LNCaP clone FGC (cell line): ENCODE measurements at regions not wholly inside any gene's neighbourhood (a gene's known extent, or its start where the extent isn't known, plus 50 kb on each side); places are given as distances from the start of the nearest gene placed in this dataset.

Source experiments
- DNase-seq: peaks from one replicate; pipeline ENCODE4 v3.0.0-alpha.2; 2011; ENCODE audit warnings: low read depth
- H3K4me3 ChIP-seq: 2 replicates; pipeline ENCODE4 v1.5.1; 2011; ENCODE audit warnings: mild to moderate bottlenecking, low read depth, low read length, control low read depth
- CTCF ChIP-seq: IDR thresholded peaks from 2 replicates; pipeline ENCODE4 v1.5.1; 2012; ENCODE audit warnings: mild to moderate bottlenecking; ENCODE audit not compliant: control insufficient read depth, insufficient read depth; ENCODE audit errors: extremely low read depth

DNA sequence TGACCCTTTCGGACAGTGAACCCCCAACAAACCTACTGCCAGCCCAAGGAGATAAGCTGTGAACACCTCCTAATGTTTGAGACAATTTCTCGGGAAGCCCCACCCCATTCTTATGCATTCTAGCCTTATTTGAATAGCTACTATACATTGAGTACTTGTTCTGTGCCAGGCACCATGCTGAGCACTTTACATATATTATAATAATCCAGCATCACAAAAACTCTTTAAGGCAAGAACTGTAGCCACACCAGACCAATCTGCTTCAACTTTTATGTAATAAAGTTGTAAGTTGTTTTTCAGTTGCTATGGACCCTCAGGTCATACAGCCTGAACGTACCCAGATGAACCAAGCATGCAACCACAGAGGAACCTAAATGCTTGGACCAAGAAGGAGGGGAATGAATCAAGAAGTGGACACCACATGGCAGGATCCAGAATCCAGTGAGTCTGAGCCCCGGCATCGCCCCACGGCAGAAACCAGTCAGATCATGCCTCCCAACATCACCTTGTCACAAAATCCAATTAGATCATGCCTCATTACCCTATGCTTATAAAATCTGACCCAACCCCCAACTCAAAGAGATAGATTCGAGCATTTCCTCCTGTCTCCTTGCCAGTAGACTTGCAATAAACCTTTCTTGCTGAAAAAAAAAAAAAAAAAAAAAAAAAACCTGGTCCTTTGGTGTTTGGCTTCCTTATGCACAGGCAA, 225.0 kb downstream of the QDPR start:
- DNase-seq, result no peak
- TF ChIP-seq CTCF, result no peak
- H3K4me3 ChIP-seq, result no peak overlapping the region

DNA sequence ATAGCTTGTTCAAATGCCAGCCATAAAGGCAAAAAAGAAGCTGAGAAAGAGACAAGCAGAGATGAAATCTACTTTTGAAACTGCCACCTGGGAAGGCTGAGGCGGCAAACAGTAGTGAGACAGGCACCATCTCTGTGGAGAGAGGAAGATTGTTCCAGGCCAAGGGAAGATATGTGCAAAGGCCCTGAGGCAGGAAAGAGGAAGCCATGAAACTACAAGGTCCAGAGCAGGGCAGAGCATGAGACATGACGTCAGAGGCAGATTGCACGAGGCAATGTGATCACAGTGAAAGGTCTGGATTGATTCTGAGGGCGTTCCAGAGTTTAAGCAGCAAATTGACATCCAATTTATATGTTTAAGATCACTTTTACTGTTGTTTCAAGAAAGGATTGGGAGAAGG, 226.1 kb downstream of the QDPR start:
- no peak overlapping the region for H3K4me3 ChIP-seq
- no peak for DNase-seq
- TF ChIP-seq CTCF, result no peak

DNA sequence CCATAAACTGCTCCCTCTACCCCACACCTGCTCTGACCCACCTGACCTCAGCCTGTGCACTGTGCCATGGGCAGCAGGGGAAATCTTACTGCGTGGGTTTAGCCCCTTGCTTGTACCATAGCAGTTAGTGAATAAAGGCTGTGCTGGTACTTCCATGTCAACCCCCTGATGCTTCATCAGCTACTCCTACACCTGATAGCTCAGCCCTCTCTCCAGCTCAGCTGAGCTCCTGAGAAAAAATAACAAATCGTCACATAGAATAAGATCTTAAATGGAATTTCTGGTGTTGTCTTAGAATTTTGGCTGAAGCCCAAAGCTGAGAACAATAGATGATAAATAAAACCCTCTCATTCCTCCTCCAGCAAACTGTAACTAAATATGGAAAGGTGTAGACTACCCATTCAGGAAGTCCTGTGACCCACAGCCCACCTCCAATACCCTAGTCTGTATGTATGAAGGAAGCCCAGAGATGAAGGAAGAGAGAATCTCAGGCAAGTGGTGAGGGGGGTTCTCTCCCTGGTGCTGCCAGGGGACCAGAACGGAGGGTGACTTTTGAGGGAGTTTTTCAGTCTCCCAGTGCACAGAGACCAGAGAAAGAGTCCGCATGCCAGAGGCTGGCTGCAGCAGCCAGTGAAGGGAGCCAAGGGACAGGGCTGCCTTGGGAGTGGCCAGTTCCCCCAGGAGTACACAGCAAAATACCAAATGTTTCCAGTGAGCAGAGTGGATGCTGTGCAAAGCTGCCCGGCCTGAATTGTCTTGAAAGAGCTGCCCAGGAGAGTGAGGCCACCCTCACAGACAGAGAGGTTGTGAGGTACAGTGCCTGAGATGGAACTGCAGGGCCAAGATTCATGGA, 227.3 kb downstream of the QDPR start:
- no peak for TF ChIP-seq CTCF
- DNase-seq, result no peak
- H3K4me3 ChIP-seq, result no peak overlapping the region

- no peak for TF ChIP-seq CTCF
- H3K4me3 ChIP-seq, result no peak overlapping the region
- no peak for DNase-seq
Observed at GRCh38 chr4:17283832-17284231, 228.1 kb downstream of the QDPR start.

GRCh38 chr4:17283251-17283650, 228.6 kb downstream of the QDPR start:
- no peak for DNase-seq
- H3K4me3 ChIP-seq, result no peak overlapping the region
- no peak for TF ChIP-seq CTCF

DNA sequence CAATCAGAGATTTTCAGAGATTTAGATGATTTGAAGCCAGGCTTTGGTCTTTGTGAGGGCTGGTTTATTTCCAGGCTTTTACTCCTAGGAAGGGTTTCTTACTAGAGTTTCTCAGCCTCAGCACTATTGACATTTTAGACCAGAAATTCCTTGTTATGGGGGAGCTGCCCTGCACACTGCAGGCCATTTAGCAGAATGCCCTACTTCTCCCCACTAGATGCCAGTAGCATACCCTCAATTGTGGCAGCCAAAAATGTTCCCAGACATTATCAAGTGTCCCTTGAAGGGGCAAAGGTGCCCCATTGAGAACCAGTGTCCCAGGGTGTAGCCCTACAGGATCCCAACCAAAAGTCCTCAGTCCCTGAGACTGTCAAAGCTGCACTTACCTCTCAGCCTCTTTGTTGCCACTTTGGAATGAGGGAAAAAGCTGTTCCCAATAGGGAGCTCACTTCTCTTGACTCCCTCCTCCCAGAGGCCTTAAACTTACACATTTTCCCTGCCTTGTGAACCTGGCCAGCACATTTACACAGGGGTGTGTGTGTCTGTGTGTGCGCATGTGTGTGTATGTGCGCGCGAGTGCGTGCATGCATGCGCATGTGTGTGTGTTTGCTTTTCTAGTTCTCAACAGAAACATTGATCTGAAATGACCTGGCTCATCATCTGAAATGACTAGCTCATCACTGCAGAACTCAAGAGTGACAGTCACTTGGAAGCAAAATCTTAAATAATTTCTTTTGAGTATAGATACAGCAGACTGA, 231.4 kb downstream of the QDPR start:
- H3K4me3 ChIP-seq, result no peak overlapping the region
- no peak for DNase-seq
- TF ChIP-seq CTCF, result no peak
